ENCODE measurements at regions not wholly inside any gene's neighbourhood (a gene's known extent, or its start where the extent isn't known, plus 50 kb on each side); places are given as distances from the start of the nearest gene placed in this dataset.

DNA sequence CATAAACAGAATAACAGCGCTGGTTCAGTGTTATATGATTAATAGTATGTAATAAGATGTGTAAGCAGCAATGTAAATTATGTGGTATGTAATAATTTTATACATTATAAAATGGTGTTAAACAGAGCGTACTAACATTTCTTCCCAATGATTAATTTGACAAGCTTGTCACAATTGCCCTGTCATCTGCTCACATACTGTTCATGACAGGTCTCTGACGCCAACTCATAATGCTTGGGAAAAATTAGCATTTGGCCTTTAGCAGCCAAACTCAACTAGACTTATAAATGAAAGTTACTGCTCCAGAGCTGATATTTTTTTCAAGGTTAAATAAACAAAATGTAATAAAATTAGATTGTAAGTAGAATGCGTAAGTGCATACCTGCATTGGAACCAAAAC lies 246.8 kb downstream of the TRAM1L1 start:
- no peak overlapping the region for H2AFZ ChIP-seq (ENCODE audit: low read length)
- H3K9me2 ChIP-seq (replicated peaks; ENCODE audit: insufficient read depth, low read length) = no peaks in the 10 kb centered on the region
- no peaks in the 10 kb centered on the region for H4K20me1 ChIP-seq (ENCODE audit: insufficient read depth, low read length)
- DNase-seq = no peak
- H3K9me3 ChIP-seq (replicated peaks; ENCODE audit: insufficient read depth, low read length) = no peaks in the 10 kb centered on the region
- TF ChIP-seq, protein P1, sequence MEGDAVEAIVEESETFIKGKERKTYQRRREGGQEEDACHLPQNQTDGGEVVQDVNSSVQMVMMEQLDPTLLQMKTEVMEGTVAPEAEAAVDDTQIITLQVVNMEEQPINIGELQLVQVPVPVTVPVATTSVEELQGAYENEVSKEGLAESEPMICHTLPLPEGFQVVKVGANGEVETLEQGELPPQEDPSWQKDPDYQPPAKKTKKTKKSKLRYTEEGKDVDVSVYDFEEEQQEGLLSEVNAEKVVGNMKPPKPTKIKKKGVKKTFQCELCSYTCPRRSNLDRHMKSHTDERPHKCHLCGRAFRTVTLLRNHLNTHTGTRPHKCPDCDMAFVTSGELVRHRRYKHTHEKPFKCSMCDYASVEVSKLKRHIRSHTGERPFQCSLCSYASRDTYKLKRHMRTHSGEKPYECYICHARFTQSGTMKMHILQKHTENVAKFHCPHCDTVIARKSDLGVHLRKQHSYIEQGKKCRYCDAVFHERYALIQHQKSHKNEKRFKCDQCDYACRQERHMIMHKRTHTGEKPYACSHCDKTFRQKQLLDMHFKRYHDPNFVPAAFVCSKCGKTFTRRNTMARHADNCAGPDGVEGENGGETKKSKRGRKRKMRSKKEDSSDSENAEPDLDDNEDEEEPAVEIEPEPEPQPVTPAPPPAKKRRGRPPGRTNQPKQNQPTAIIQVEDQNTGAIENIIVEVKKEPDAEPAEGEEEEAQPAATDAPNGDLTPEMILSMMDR (IDR thresholded peaks at IDR 0.05; ENCODE audit: low read length) = no peak
- no peak for TF ChIP-seq EZH2phosphoT487 (IDR thresholded peaks at IDR 0.05; ENCODE audit: low read length)
- no peak for TF ChIP-seq EZH2 (optimal IDR thresholded peaks at IDR 0.05; ENCODE audit: low read depth, low read length)
- H3K4me2 ChIP-seq (ENCODE audit: low read depth, low read length) = no peak overlapping the region
- no peaks in the 10 kb centered on the region for H3F3A ChIP-seq (ENCODE audit: insufficient read depth, low read length)
- H3K4me3 ChIP-seq (ENCODE audit: low read length) = no peak overlapping the region
- H3K9ac ChIP-seq (ENCODE audit: low read length) = no peak overlapping the region
- H3K4me1 ChIP-seq (ENCODE audit: low read length) = no peaks in the 10 kb centered on the region
- no peaks in the 10 kb centered on the region for H3K79me2 ChIP-seq (ENCODE audit: low read length)
- H3K27ac ChIP-seq (ENCODE audit: low read length) = no peak overlapping the region
- H3K27me3 ChIP-seq (replicated peaks; ENCODE audit: insufficient read depth, low read length) = no peaks in the 10 kb centered on the region
- H3K36me3 ChIP-seq (replicated peaks; ENCODE audit: insufficient read depth, low read length) = no peaks in the 10 kb centered on the region

DNA sequence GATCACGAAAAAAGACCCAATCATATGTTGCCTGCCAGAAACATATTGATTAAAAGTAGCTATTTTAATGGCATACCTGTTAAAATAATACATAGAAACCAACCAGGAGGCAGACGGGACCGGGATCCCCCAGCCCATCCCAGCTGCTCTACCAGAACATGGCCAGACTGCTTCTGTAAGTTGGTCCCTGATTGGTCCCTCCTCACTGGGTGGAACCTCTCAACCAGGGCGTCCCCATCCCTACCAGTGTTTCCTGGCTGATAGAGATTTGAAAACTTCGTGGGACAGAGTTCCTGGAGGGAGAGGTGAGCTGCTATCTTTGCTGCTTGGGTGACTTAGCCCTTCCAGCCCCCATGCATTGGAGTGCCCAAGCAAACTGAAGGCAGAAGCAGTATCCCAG lies 256.2 kb downstream of the TRAM1L1 start:
- H3K4me2 ChIP-seq (ENCODE audit: low read depth, low read length) = no peak overlapping the region
- H3K36me3 ChIP-seq (replicated peaks; ENCODE audit: insufficient read depth, low read length) = no peaks in the 10 kb centered on the region
- H3K9ac ChIP-seq (ENCODE audit: low read length) = no peak overlapping the region
- no peaks in the 10 kb centered on the region for H3K9me3 ChIP-seq (replicated peaks; ENCODE audit: insufficient read depth, low read length)
- no peak overlapping the region for H3K27ac ChIP-seq (ENCODE audit: low read length)
- no peaks in the 10 kb centered on the region for H3K9me2 ChIP-seq (replicated peaks; ENCODE audit: insufficient read depth, low read length)
- no peak for DNase-seq
- no peak overlapping the region for H3K4me3 ChIP-seq (ENCODE audit: low read length)
- H3F3A ChIP-seq (ENCODE audit: insufficient read depth, low read length) = no peaks in the 10 kb centered on the region
- H2AFZ ChIP-seq (ENCODE audit: low read length) = no peak overlapping the region
- H3K27me3 ChIP-seq (replicated peaks; ENCODE audit: insufficient read depth, low read length) = no peaks in the 10 kb centered on the region
- no peaks in the 10 kb centered on the region for H3K4me1 ChIP-seq (ENCODE audit: low read length)
- no peaks in the 10 kb centered on the region for H3K79me2 ChIP-seq (ENCODE audit: low read length)
- no peak for TF ChIP-seq EZH2 (optimal IDR thresholded peaks at IDR 0.05; ENCODE audit: low read depth, low read length)
- no peak for TF ChIP-seq EZH2phosphoT487 (IDR thresholded peaks at IDR 0.05; ENCODE audit: low read length)
- TF ChIP-seq, protein P1 (IDR thresholded peaks at IDR 0.05; ENCODE audit: low read length) = no peak
- no peaks in the 10 kb centered on the region for H4K20me1 ChIP-seq (ENCODE audit: insufficient read depth, low read length)

DNA sequence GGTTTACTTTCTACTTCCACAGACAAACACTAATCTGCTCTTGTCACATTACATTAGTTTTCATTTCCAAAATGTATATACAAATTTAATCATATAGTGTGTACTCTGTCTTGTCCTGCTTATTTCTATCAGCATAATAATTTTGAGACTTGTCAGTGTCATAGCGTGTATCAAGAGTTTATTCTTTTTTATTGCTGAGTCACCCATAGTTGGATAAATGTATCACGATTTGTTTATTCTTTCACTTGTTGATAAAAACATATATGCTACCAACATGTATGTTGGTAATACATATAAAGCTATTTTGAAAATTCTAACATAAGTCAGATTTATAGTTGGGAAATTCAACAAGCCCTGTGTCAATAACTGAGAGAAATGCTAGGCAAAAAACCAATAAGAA lies 261.2 kb downstream of the TRAM1L1 start:
- no peaks in the 10 kb centered on the region for H3F3A ChIP-seq (ENCODE audit: insufficient read depth, low read length)
- no peak overlapping the region for H3K9ac ChIP-seq (ENCODE audit: low read length)
- TF ChIP-seq EZH2phosphoT487 (IDR thresholded peaks at IDR 0.05; ENCODE audit: low read length) = no peak
- TF ChIP-seq, protein P1 (IDR thresholded peaks at IDR 0.05; ENCODE audit: low read length) = no peak
- no peak for TF ChIP-seq EZH2 (optimal IDR thresholded peaks at IDR 0.05; ENCODE audit: low read depth, low read length)
- no peak overlapping the region for H3K4me2 ChIP-seq (ENCODE audit: low read depth, low read length)
- DNase-seq = no peak
- no peaks in the 10 kb centered on the region for H4K20me1 ChIP-seq (ENCODE audit: insufficient read depth, low read length)
- H3K36me3 ChIP-seq (replicated peaks; ENCODE audit: insufficient read depth, low read length) = no peaks in the 10 kb centered on the region
- H3K4me1 ChIP-seq (ENCODE audit: low read length) = no peaks in the 10 kb centered on the region
- no peaks in the 10 kb centered on the region for H3K9me2 ChIP-seq (replicated peaks; ENCODE audit: insufficient read depth, low read length)
- H3K79me2 ChIP-seq (ENCODE audit: low read length) = no peaks in the 10 kb centered on the region
- no peak overlapping the region for H2AFZ ChIP-seq (ENCODE audit: low read length)
- no peaks in the 10 kb centered on the region for H3K9me3 ChIP-seq (replicated peaks; ENCODE audit: insufficient read depth, low read length)
- no peak overlapping the region for H3K4me3 ChIP-seq (ENCODE audit: low read length)
- H3K27me3 ChIP-seq (replicated peaks; ENCODE audit: insufficient read depth, low read length) = no peaks in the 10 kb centered on the region
- no peak overlapping the region for H3K27ac ChIP-seq (ENCODE audit: low read length)

Data from MM.1S (cell line).